Fibroblast of skin of left quadriceps (primary cell): ENCODE measurements at regions not wholly inside any gene's neighbourhood (a gene's known extent, or its start where the extent isn't known, plus 50 kb on each side); places are given as distances from the start of the nearest gene placed in this dataset.
A peak's percentile ranks its signal among the peaks of the same experiment; 100 is the strongest.

Source experiments
- DNase-seq, 2 experiments: peaks; one replicate each; pipeline ENCODE4 v3.0.0-alpha.2; 2013; ENCODE audit warnings: low read depth in 2 of 2

DNA sequence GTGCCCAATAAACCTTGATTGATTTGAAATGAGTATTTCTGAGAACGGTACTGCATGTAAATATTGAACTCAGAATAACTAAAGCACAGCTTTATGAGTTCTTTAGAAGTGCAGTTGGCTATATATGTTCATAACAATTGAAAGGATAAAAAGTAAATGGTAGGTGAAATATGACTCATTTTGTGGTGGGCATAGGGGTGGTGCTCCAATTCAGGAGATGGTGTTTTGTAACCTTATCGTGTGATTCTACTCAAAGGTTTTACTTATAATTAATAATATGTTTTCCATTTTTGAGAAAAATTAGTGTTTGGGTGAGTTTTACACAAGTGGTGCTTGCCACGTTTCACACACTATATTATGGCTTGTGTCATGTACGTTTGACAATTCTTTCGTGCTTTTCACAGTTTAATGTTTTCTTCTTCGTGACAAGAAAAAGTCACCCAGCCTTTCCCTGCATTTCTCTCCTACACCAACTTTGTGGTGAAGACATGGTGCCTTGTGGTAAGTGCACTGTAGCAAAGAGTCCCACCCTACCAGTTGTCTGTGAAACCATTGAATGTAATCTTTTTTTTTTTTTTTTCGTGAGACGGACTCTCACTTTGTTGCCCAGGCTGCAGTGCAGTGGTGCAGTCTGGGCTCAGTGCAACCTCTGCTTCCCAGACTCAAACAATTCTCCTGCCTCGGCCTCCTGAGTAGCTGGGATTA, 492.5 kb upstream of the SGCD start:
- DNase-seq, result no peak

DNA sequence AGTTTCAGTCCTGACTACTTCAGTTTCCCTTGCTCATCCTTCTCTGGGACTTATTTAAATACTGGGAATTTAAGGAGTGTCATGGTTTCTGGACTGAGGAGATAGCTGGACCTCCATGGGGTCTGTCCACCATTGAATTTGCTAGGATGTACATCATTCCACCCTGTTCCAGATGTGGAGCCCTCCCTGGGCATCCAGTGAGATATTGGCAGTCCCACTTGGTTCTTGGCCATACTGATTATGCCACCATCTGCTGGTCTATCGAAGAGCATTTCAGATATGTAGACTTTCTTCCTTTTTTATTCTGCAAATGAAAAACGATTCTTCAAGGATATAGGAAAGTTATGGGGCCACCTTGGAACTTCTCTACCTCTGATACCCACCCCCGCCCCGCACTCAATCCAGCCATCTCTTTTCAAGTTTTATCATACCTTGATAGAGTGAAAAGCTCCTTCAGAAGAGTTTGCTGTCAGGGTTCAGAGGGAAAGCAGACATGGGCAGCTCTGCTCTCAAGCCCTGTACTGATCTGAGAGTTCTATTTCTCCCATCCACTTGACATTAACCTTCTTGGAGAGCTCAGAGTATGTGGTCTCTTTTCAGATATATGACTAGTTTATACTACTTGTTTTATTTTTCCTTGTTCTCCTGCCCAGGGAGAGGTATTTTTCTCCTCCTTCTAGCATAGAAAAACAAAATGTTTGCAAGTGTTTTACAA, 490.7 kb upstream of the SGCD start:
- no peak for DNase-seq

DNA sequence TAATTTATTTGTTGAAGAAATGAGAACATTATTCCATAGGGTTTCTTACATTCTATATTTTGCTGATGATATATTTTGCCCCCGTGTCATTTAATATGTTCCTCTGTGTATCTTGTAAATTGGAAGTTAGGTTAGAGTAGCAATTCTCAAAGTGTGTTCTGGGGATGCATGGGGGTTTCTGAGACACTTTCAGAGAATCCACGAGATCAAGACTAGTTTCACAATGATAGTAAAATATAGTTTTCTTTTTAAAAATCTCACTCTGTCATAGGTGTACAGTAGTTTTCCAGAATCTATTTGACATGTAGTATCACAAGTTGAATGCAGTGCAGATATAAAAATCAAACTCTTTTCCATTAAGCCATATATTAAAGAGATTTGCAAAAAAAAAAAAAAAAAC, 488.6 kb upstream of the SGCD start:
- no peak for DNase-seq

DNA sequence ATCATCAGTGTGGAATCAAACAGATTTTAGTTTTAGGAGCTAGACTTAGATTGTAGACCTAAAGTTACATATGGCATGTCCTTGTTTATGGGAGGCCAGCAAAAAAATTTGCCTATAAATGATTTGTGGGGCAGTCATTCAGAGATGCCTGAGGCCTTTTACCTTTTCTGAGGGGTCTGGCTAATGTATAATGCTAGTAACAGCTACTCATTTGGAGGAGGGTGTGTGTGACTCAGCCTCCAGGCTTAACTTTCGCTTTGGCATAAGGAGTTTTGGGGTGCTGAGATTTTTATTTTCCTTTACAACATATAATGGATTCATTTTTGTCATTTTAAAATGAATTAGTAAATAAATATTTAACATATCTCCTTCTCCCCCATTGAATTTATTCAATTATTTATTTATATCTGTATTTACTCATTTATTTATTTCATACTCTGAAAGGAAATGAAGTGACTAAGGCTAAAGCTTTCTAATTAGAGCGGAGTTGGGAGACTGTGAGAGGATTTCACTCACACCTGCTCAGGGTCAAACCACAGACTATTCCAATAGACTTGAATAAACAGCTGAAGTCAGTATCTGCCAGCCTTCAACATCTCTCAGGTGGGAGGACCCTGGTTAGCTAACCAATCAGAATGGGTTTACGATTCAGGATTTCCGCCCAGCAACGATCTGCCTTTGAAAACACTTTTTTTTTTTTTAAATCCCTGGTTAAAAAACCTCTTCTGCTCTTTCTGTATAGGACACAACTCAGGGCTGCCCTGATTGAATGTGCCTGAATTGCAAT, 487.5 kb upstream of the SGCD start:
- DNase-seq, result no peak

DNA sequence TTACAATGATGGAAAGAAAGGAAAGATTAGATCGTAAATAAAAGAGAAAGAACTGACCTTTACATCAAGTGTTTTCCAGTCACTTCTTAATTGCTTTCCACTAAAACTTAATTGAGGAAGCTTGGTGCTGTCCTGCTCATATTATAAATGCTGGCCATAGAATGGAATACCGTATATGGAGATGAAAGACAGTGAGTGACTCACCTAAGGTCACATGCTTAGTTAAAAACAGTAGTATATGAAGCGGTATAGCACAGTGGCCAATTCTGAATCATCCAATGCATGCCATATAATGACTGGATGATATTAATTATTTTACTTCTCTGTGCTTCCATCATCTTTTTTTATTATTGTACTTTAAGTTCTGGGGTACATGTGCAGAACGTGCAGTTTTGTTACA, 482.4 kb upstream of the SGCD start:
- no peak for DNase-seq

DNA sequence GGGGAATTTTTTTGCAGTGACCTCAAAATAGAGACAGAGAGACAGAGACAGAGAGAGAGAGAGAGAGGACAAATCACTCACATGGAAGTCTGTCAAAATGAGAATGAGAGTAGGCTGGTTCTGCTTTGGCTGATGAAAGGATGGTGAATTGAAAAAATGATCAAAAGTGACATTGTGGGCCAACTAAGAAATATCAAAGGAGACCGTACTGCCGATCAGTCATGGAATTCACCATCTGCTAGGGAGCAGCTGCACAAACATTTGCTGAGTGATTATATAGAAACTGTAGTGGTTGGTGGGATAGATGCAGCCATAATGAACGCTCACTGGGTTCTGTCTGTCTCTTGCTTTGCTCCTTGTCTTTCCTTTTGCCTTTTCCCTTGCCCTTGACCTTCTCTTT, 476.6 kb upstream of the SGCD start:
- DNase-seq, result no peak

DNA sequence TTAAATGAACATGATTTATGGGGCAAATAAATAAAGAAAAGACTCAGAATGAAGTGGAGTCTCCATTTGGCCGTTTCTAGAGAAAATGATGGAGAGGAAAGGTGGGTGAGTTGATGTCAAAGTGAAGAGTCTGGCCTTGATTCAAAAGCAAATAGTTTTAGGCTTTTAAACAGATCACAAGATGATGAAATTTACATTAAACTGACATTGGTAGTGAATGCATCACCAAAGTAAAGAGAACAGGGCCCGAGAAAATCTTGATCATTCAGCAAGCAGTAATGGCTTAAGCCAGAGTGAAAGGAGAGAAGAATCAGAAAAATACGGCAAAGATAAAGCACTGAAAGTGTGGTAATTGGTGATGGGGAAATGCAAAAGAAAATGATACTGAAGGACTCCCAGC, 460.0 kb upstream of the SGCD start:
- DNase-seq, result no peak

DNA sequence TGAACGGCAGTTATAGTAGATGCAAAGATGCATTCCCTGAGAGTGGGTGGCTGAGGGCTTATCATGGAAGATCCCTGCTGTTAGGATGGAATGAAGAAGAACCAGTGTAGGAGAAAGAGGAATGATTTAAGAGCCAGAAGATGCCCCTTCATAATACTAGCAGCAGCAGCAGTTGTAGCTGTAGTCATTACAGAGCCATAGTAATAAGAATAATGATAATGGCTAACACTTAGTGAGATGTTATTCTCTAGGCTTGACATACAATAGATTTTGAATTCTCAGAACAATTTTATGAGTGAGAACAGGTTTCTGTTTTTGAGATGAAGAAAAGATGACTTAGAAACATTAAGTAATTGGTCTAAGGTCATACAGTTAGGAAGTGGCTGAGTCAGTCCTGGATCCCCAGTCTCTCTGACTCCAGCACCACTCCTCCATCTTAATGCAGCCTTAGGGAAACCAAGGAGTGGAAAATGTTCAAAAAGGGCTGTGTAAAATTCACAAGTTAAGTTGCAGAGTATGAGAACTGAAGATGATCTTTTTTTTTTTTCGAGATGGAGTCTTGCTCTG, 459.4 kb upstream of the SGCD start:
- no peak for DNase-seq

DNA sequence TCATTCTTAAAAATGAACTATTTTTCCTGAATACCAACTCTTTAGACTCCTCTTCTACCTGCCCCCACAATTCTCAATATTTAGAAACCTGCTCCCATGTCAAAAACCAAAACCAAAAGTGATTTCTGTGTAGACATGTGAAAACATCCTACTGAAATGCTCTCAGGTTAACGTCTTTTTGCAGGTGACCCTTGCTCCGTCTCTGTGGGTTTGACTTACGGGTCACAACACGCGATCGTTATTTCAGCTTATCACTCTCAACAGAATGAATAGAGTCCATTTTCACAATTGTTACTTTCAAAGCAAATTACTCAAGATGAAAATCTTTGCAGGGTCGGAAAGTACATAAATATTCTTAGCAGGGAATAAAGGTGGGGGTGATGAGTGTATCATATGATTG, 456.3 kb upstream of the SGCD start:
- no peak for DNase-seq

DNA sequence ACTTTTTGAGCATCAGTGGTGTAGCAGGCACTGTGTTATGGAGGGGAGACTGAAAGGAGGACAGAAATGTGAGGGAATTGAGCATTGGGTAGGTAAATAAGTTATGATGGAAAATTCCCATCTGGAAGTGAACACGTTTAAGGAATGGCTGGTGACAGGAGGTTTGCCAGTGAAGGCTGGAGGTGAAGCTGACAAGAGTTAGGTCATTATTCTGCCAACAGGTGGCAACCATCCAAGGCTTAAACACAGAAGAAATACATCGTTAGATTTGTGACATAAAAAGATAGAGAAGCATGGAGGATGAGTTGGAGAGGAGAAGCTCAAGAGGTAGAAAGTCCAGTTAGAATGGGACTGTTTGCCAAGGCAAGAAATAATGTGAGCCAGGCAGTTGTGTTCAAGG, 455.3 kb upstream of the SGCD start:
- no peak for DNase-seq

DNA sequence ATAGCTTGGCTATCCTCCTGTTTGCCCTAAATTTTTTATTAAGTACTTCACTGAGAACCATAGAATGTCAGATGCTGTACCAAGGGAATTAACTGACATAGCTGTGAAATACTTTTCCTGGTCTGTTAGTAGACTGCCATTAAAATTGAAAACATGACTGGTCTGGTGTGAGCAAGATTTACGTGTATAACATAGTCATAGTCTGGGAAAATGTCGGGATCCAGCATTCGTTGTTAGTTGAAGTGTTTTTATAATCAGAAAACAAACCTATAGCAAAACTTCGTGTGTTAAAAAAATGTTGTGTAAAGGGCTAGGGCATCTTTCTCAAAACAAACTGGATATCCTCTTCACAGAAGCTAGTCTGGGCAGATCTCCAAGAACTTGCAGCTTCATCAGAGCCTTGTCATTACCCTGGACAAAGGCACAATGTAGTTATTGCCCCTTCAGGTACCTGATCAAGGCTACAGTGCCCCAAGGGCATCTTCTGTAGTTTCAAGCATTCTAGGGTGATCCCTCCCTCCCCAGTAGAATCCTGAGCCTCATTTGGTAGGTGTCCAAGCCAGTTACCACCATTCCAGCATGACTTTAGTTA, 454.2 kb upstream of the SGCD start:
- peak; percentile 33 to 37 for DNase-seq

DNA sequence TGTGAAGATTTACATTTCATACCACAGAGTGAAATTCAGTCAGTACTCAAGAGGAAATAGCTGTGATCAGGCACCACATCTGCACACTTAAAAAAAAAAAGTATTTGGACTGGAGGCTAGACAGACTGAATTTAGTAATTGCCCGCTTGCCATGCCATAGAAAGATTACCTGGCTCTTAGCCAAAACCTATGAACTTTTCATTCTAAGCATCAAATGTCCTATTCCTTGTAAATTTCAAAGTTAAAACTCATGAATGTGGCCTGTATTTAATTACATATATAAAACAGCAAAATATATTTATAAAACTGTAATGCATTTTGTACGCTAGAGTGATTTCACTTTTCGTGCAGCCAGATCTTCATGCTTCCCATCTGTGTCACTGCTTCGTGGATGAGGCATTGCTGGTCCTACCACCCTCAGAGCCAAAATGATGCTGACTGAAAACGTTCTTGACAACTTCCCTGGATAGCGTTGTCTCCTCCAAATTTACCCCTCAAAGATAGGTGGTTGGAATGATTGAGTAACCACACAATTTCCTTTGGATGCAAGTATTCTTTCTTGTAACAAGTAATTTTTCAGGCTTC, 447.9 kb upstream of the SGCD start:
- DNase-seq, result peak; percentile 35 to 40

DNA sequence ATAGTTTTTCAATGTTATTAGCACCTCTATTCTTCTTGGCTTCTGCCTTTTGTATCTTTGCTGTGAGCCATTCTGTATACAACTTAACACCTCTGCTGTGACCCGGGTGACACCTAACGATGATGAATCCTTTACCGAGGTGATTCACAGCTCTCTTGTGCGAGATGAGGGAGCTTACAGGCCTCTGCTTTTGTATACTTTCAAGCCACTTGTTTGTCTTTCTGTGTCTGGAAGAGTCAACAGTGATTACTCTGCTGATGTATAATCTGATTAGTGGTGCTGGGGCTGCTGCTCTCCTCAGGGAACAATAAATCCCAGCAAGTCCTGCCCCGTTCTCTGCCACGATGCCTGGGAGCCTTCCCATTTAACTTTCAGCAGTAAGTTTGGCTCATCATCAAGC, 442.9 kb upstream of the SGCD start:
- no peak for DNase-seq

DNA sequence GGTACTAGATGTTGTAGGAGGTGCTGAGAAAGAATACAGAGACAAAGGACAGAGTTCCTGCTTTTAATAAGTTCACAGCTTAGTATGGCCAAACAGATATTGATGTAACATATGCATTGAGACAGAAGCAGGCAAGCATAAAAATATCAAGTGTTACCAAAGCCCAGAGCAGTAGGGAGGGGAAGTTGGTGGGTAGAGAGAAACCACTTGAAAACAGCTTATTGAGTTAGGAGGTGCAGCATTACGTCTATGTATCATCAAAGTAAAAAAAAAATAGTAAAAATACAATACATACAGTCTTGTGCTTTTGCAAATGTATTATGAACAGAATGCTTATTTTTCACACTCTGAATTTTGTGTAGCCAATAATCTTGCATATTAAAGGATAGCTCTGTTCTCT, 441.8 kb upstream of the SGCD start:
- DNase-seq, result no peak

DNA sequence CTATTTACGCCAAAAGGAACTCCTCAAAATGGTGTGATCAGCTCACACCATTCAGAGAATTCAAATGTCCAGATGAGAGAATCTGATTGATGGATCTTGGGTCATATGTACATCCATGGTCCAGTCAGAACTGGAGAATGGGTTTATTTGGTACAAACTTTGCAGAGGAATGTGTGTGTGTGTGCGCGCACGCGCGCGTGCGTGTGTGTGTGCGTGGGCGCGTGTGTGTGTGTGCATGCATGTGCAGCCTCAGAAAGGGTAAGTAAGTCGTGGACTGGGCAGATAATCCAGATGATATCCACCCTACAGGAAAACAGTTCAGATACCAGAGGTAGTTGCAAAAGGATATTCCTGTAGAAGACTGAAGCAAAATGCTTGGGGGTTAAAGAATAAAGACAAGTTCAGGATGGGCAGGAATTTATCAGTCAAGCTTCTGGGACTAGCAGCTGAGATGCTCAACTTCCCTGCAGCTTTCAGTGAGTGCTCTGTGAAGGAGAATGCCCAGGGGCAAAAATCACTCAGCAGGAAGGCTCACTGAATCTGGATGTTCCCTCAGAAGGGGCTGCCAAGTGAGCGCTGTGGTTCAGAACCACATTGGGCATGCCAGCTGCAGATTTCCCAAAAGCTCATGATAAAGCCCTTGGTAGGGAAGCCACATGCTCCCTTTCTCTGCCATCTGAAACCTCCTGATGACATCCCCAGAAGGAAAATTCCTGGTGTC, 440.5 kb upstream of the SGCD start:
- DNase-seq, result no peak

DNA sequence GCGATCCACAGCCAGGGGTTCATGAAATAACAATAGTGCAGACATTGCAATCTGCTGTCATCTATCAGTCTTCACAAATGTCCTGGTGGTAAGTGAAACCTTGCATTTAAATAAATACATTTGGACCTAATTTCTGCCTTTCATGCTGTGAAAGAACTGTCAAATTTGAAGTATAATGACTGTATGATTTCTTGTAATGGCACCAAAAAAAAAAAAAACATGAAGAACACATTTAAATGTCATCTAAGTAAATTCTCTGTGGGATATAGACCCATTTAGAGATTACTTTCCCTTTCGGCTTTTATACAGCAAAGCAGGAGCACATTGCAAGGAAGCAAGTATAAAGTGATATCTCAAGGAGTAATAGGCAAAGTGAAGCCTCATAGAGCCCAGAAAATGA, 431.5 kb upstream of the SGCD start:
- no peak for DNase-seq

DNA sequence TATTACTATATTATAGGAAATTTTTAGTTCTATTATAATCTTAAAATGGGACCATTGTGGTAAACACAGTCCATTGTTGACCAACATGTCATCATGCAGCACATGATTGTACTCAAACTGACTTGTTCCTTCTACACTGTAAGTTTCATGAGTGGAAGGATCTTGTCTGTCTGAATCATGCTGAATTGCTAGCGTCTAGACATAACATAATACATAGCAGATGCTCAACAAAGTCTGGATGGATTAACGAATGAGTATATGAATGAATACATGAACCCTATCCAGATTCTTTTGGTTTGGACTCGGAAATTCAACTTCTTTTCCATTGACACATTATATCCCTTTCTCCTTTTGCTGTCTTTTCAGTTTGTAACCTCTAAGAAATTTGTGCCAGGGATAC, 429.2 kb upstream of the SGCD start:
- DNase-seq, result no peak

DNA sequence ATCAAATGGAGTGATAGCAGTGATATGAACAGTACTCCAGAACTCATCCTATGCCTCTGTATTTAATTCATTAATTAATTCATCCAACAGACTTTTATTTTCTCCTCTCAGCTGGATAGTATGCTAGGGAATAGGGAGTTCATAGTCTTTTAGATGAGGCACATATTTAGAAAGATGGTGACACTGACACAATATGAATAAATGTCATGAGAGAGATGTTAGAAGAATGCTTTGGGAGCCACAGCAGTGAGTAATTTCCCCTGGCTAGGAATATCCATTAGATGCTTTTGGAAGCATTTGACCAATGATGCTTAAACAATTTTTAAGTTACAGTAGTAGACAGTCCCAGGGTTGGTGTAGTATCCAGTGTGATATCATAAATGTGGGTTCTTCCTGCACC, 428.7 kb upstream of the SGCD start:
- no peak for DNase-seq

DNA sequence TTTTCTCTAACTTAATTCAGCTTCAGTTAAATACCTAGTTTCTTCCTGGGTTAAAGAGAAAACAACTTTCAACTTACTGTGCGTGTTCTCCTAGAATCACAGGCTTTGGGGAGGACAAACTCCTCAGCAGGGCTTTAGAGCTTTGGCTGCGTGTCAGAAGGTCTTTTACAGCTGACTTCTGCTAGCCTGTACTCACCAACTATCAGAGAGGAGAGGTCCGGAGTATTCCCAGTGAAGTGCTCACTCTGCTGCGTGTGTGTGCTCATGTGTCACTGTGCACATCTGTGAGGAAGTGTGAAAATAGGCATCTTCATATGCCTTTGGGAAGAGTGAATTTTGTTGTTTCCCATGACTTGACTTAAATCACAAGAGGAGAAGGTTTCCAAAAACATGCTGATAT, 423.2 kb upstream of the SGCD start:
- no peak for DNase-seq

DNA sequence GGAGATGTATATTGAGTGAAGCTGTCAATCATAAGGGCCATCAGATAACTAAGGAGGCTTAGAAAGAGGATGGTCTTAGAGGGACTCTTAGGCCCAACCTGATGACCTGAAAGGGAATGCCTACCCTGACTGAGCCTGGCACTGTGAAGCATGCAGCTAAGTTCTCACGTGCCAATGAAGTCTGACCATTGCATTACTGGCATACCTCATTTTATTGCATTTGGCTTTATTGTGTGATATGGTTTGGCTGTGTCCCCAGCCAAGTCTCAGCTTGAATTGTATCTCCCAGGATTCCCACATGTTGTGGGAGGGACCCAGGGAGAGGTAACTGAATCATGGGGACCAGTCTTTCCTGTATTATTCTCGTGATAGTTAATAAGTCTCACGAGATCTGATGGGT, 421.6 kb upstream of the SGCD start:
- peak in 1 of 2 experiments; percentile 50 for DNase-seq

DNA sequence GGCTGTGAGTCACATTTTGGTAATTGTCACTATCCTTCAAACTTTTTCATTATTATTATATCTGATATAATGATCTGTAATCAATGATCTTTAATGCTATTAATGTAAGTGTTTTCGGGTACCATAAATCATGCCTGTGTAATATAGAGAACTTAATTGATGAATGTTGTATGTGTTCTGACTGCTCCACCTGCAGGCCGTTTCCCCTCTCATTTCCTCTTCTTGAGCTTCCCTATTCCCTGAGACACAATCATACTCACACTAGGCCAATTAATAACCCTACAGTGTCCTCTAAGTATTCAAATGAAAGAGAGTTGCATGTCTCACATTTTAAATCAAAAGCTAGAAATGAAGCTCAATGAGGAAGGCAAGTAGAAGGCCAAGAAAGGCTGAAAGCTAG, 420.9 kb upstream of the SGCD start:
- DNase-seq, result no peak
